ENCODE measurements at regions not wholly inside any gene's neighbourhood (a gene's known extent, or its start where the extent isn't known, plus 50 kb on each side); places are given as distances from the start of the nearest gene placed in this dataset.

GRCh38 chr13:74219566-74219965 is 85.4 kb upstream of the KLF12 start:
- H3K9me3 ChIP-seq: no peaks in the 10 kb centered on the region

GRCh38 chr13:74218291-74218690 is 84.1 kb upstream of the KLF12 start:
- intact Hi-C loops (cut with DNase I): no loop called here
- 86 to 90% methylated on average over 7 of the region's 7 CpGs for WGBS, 2 donors
- Histone ChIP-seq H3K36me3 (no peaks in the 10 kb centered on the region), H3K4me1 (no peaks in the 10 kb centered on the region), H3K4me3 (replicated peaks in 1 of 3) (no peak overlapping the region), H3K27me3 (no peaks in the 10 kb centered on the region), H3K27ac (no peak overlapping the region), H3K9me3 (no peaks in the 10 kb centered on the region)
- TF ChIP-seq CTCF (IDR thresholded peaks at IDR 0.05) (no peak), POLR2A (IDR thresholded peaks at IDR 0.05) (no peak)
- no peak for DNase-seq

More at GRCh38 chr13:74219566-74219965, 85.4 kb upstream of the KLF12 start:
- no peaks in the 10 kb centered on the region for H3K4me1 ChIP-seq
- TF ChIP-seq CTCF (IDR thresholded peaks at IDR 0.05) (no peak), POLR2A (IDR thresholded peaks at IDR 0.05) (no peak)
- no peak overlapping the region for H3K4me3 ChIP-seq (replicated peaks in 1 of 3)
- H3K27ac ChIP-seq: no peak overlapping the region
- no peaks in the 10 kb centered on the region for H3K36me3 ChIP-seq
- 46 to 56% methylated on average over 2 of the region's 2 CpGs for WGBS, 2 donors
- H3K27me3 ChIP-seq: no peaks in the 10 kb centered on the region
- intact Hi-C loops (cut with DNase I): no loop called here
- DNase-seq: no peak

GRCh38 chr13:74217811-74218210 is 83.6 kb upstream of the KLF12 start:
- intact Hi-C loops (cut with DNase I): no loop called here
- Histone ChIP-seq H3K4me1 (no peaks in the 10 kb centered on the region), H3K36me3 (no peaks in the 10 kb centered on the region), H3K9me3 (no peaks in the 10 kb centered on the region), H3K4me3 (replicated peaks in 1 of 3) (no peak overlapping the region), H3K27me3 (no peaks in the 10 kb centered on the region), H3K27ac (no peak overlapping the region)
- TF ChIP-seq POLR2A (IDR thresholded peaks at IDR 0.05) (no peak), CTCF (IDR thresholded peaks at IDR 0.05) (no peak)
- WGBS, 2 donors: 87 to 96% methylated on average over 1 of the region's 1 CpG
- no peak for DNase-seq

GRCh38 chr13:74215420-74215819 is 81.2 kb upstream of the KLF12 start:
- Histone ChIP-seq H3K4me3 (replicated peaks in 1 of 3) (no peak overlapping the region), H3K27me3 (no peaks in the 10 kb centered on the region), H3K9me3 (no peaks in the 10 kb centered on the region), H3K4me1 (no peaks in the 10 kb centered on the region), H3K36me3 (no peaks in the 10 kb centered on the region), H3K27ac (no peak overlapping the region)
- TF ChIP-seq POLR2A (IDR thresholded peaks at IDR 0.05) (no peak), CTCF (IDR thresholded peaks at IDR 0.05) (no peak)
- WGBS, 2 donors: 84 to 88% methylated on average over 2 of the region's 2 CpGs
- no peak for DNase-seq
- intact Hi-C loops (cut with DNase I): no loop called here

- WGBS, 2 donors: 87 to 88% methylated on average over 5 of the region's 5 CpGs
- Histone ChIP-seq H3K36me3 (no peaks in the 10 kb centered on the region), H3K9me3 (no peaks in the 10 kb centered on the region), H3K4me3 (replicated peaks in 1 of 3) (no peak overlapping the region), H3K27me3 (no peaks in the 10 kb centered on the region), H3K27ac (no peak overlapping the region), H3K4me1 (no peaks in the 10 kb centered on the region)
- TF ChIP-seq POLR2A (IDR thresholded peaks at IDR 0.05) (no peak), CTCF (IDR thresholded peaks at IDR 0.05) (no peak)
- intact Hi-C loops (cut with DNase I): no loop called here
- no peak for DNase-seq
Measured at GRCh38 chr13:74214321-74214720, 80.1 kb upstream of the KLF12 start.
